ENCODE measurements at regions not wholly inside any gene's neighbourhood (a gene's known extent, or its start where the extent isn't known, plus 50 kb on each side); places are given as distances from the start of the nearest gene placed in this dataset.

DNA sequence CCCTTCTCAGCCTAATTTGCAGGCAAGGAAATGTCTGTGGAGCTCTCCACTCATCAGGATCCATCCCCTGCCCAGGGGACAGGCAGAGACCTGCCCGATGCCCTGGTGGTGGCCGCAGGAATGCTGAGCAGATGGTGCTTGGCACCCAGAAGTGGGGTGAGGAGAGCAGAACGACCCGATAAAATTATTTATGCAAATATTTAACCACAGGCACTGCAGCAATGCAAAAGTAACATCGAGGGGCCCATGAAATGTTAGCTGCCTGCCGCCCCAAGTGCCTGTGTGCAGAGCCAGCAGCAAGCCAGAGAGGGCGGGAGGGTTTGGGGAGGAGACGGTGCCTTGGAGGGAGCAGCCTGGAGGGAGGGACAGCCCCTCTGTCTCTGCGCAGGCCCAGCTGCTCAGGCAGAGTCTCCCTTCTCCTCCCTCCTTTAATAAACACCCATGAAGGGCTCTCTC lies 205.5 kb downstream of the CTTN start:
- TF ChIP-seq, protein P1, sequence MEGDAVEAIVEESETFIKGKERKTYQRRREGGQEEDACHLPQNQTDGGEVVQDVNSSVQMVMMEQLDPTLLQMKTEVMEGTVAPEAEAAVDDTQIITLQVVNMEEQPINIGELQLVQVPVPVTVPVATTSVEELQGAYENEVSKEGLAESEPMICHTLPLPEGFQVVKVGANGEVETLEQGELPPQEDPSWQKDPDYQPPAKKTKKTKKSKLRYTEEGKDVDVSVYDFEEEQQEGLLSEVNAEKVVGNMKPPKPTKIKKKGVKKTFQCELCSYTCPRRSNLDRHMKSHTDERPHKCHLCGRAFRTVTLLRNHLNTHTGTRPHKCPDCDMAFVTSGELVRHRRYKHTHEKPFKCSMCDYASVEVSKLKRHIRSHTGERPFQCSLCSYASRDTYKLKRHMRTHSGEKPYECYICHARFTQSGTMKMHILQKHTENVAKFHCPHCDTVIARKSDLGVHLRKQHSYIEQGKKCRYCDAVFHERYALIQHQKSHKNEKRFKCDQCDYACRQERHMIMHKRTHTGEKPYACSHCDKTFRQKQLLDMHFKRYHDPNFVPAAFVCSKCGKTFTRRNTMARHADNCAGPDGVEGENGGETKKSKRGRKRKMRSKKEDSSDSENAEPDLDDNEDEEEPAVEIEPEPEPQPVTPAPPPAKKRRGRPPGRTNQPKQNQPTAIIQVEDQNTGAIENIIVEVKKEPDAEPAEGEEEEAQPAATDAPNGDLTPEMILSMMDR (IDR thresholded peaks at IDR 0.05; ENCODE audit: insufficient read depth, low read length, poor library complexity, severe bottlenecking), result no peak
- TF ChIP-seq EZH2phosphoT487 (conservative IDR thresholded peaks at IDR 0.05; ENCODE audit: low read length), result no peak
